SH-SY5Y (cell line): ENCODE measurements at regions not wholly inside any gene's neighbourhood (a gene's known extent, or its start where the extent isn't known, plus 50 kb on each side); places are given as distances from the start of the nearest gene placed in this dataset.

Experiments used
- GATA2 ChIP-seq: IDR thresholded peaks from 2 replicates; pipeline ENCODE4 v1.6.1; 2011; ENCODE audit warnings: mild to moderate bottlenecking, low read depth, low read length
- GATA3 ChIP-seq: IDR thresholded peaks from 2 replicates; pipeline ENCODE4 v1.6.1; 2011; ENCODE audit warnings: low read depth, mild to moderate bottlenecking, low read length, moderate library complexity

DNA sequence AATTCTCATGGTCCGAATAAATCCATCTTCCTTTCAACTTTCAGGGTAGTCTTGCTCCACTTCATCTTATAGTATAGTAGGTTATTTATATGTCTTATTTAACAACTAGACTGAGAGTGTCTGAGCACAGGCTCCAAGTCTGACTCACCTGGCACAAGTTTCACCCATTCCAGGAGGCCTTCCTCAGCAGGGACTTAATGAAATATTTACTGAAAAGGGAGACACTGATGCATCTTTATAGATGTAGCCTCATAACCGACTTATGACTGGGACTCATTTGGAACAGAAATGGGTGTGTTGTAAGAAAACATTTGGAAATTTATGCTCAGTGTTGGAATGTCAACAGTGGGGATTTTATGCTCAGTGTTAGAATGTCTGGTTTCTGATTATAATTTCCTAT lies 59.9 kb downstream of the CH25H start:
- TF ChIP-seq GATA2, result no peak
- no peak for TF ChIP-seq GATA3
